ENCODE measurements at regions not wholly inside any gene's neighbourhood (a gene's known extent, or its start where the extent isn't known, plus 50 kb on each side); places are given as distances from the start of the nearest gene placed in this dataset.

GRCh38 chr17:71409712-71410111 is 711.1 kb upstream of the SOX9 start:
- Histone ChIP-seq H3K4me1 (ENCODE audit: control insufficient read depth, extremely low read depth, insufficient read depth, low read length) (peaks cover 45% of the 10 kb centered on the region), H3K9me1 (ENCODE audit: control insufficient read depth, extremely low read depth, insufficient read depth, low read length) (no peaks in the 10 kb centered on the region), H3K36me3 (ENCODE audit: control insufficient read depth in 2 of 2, extremely low read depth in 1 of 2, insufficient read depth in 2 of 2, low read length in 2 of 2) (no peaks in the 10 kb centered on the region), H3K27me3 (ENCODE audit: control insufficient read depth, extremely low read depth, insufficient read depth, low read length) (no peaks in the 10 kb centered on the region), H3K9me3 (ENCODE audit: control insufficient read depth, low read depth, low read length) (peaks cover 4% of the 10 kb centered on the region), H2AFZ (ENCODE audit: control insufficient read depth, low read length) (no peak overlapping the region), H4K20me1 (ENCODE audit: control insufficient read depth, extremely low read depth, insufficient read depth, low read length) (no peaks in the 10 kb centered on the region), H3K79me2 (ENCODE audit: control insufficient read depth, insufficient read depth, low read length) (no peaks in the 10 kb centered on the region), H3K9ac (ENCODE audit: control insufficient read depth, extremely low read depth, insufficient read depth, low read length) (no peak overlapping the region), H3K4me3 (ENCODE audit: control insufficient read depth in 2 of 3, extremely low read depth in 1 of 3, insufficient read depth in 2 of 3, low read depth in 1 of 3, low read length in 3 of 3) (no peak overlapping the region), H3K27ac (ENCODE audit: control insufficient read depth, insufficient read depth, low read length) (peak overlapping the region; percentile 76), H3K4me2 (ENCODE audit: control insufficient read depth, extremely low read depth, insufficient read depth, low read depth, low read length) (no peak overlapping the region)
- no peak for TF ChIP-seq EZH2 (IDR thresholded peaks at IDR 0.05; ENCODE audit: low read length)
- TF ChIP-seq, protein P1, sequence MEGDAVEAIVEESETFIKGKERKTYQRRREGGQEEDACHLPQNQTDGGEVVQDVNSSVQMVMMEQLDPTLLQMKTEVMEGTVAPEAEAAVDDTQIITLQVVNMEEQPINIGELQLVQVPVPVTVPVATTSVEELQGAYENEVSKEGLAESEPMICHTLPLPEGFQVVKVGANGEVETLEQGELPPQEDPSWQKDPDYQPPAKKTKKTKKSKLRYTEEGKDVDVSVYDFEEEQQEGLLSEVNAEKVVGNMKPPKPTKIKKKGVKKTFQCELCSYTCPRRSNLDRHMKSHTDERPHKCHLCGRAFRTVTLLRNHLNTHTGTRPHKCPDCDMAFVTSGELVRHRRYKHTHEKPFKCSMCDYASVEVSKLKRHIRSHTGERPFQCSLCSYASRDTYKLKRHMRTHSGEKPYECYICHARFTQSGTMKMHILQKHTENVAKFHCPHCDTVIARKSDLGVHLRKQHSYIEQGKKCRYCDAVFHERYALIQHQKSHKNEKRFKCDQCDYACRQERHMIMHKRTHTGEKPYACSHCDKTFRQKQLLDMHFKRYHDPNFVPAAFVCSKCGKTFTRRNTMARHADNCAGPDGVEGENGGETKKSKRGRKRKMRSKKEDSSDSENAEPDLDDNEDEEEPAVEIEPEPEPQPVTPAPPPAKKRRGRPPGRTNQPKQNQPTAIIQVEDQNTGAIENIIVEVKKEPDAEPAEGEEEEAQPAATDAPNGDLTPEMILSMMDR (optimal IDR thresholded peaks at IDR 0.05 in 1 of 3, IDR thresholded peaks at IDR 0.05 in 1 of 3, conservative IDR thresholded peaks at IDR 0.05 in 1 of 3; ENCODE audit: extremely low read depth in 1 of 3, insufficient read depth in 2 of 3, low read length in 3 of 3) = no peak
- dilution Hi-C loops (cut with MboI; ENCODE audit: extremely low pct_ligation_motif_present, low sequenced_read_pairs) = no loop called here
- DNase-seq (ENCODE audit: low read depth, low spot score) = peak; percentile 90
- FAIRE-seq = peak; percentile 80

GRCh38 chr17:71412803-71413202 is 708.0 kb upstream of the SOX9 start:
- dilution Hi-C loops (cut with MboI; ENCODE audit: extremely low pct_ligation_motif_present, low sequenced_read_pairs) = no loop called here
- FAIRE-seq (peak; percentile 99), DNase-seq (ENCODE audit: low read depth, low spot score) (peak; percentile 73)
- Histone ChIP-seq H3K9me3 (ENCODE audit: control insufficient read depth, low read depth, low read length) (peaks cover 4% of the 10 kb centered on the region), H3K9ac (ENCODE audit: control insufficient read depth, extremely low read depth, insufficient read depth, low read length) (peak overlapping the region; percentile 51), H3K4me3 (ENCODE audit: control insufficient read depth in 2 of 3, extremely low read depth in 1 of 3, insufficient read depth in 2 of 3, low read depth in 1 of 3, low read length in 3 of 3) (no peak overlapping the region), H2AFZ (ENCODE audit: control insufficient read depth, low read length) (no peak overlapping the region), H3K4me1 (ENCODE audit: control insufficient read depth, extremely low read depth, insufficient read depth, low read length) (peaks cover 37% of the 10 kb centered on the region), H3K27ac (ENCODE audit: control insufficient read depth, insufficient read depth, low read length) (peak overlapping the region; percentile 93), H4K20me1 (ENCODE audit: control insufficient read depth, extremely low read depth, insufficient read depth, low read length) (no peaks in the 10 kb centered on the region), H3K79me2 (ENCODE audit: control insufficient read depth, insufficient read depth, low read length) (no peaks in the 10 kb centered on the region), H3K9me1 (ENCODE audit: control insufficient read depth, extremely low read depth, insufficient read depth, low read length) (no peaks in the 10 kb centered on the region), H3K36me3 (ENCODE audit: control insufficient read depth in 2 of 2, extremely low read depth in 1 of 2, insufficient read depth in 2 of 2, low read length in 2 of 2) (no peaks in the 10 kb centered on the region), H3K4me2 (ENCODE audit: control insufficient read depth, extremely low read depth, insufficient read depth, low read depth, low read length) (peak overlapping the region; percentile 40), H3K27me3 (ENCODE audit: control insufficient read depth, extremely low read depth, insufficient read depth, low read length) (no peaks in the 10 kb centered on the region)
- TF ChIP-seq EZH2 (IDR thresholded peaks at IDR 0.05; ENCODE audit: low read length) = no peak
- TF ChIP-seq, protein P1 (optimal IDR thresholded peaks at IDR 0.05 in 1 of 3, IDR thresholded peaks at IDR 0.05 in 1 of 3, conservative IDR thresholded peaks at IDR 0.05 in 1 of 3; ENCODE audit: extremely low read depth in 1 of 3, insufficient read depth in 2 of 3, low read length in 3 of 3) = no peak

All from keratinocyte (primary cell).